ENCODE measurements at regions not wholly inside any gene's neighbourhood (a gene's known extent, or its start where the extent isn't known, plus 50 kb on each side); places are given as distances from the start of the nearest gene placed in this dataset.

DNA sequence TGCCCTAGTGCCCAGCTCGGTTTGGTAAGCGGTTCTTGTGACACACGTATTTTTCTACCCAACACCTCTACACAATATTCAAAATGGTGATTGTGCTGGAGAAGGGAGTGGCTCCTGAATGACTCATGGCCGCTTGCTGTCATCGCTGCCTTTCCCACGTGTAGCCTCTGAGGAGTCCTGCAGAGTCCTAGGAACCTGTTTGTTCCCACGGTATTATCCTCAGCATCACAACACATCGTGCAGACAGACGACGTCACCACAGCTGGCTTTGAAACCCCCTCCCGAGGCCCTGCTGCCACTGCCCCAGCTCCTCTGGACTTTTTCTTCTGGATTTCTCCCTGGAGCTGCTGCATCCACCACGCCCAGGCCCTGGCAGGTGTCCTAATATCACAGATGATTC is 353.5 kb downstream of the SMOC2 start:
- H3K27me3 ChIP-seq = no peaks in the 10 kb centered on the region

DNA sequence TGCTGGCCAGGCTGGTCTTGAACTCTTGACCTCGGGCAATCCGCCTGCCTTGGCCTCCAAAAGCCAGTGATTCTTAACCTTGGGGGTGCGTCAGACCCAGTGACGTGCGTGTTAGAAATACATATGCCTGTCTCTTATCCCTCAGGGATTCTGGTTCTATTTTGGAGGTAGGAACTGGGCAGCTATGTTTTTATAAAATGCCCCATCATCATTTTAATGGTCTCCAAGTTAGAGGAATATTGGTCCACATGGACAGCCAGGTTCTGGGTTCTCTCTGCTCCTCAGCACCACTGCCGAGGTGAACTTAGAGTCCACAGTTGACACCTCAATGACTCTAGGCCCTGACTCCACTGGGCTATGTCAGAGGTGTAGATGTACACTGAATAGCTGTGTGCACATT is 352.7 kb downstream of the SMOC2 start:
- DNase-seq = no peak
- intact Hi-C loops (cut with DNase I) = no loop called here
- no peaks in the 10 kb centered on the region for H3K27me3 ChIP-seq
- no peak overlapping the region for H3K27ac ChIP-seq
- no peaks in the 10 kb centered on the region for H3K36me3 ChIP-seq
- no peaks in the 10 kb centered on the region for H3K9me3 ChIP-seq
- H3K4me3 ChIP-seq = no peak overlapping the region
- no peaks in the 10 kb centered on the region for H3K4me1 ChIP-seq
- TF ChIP-seq, protein P1, sequence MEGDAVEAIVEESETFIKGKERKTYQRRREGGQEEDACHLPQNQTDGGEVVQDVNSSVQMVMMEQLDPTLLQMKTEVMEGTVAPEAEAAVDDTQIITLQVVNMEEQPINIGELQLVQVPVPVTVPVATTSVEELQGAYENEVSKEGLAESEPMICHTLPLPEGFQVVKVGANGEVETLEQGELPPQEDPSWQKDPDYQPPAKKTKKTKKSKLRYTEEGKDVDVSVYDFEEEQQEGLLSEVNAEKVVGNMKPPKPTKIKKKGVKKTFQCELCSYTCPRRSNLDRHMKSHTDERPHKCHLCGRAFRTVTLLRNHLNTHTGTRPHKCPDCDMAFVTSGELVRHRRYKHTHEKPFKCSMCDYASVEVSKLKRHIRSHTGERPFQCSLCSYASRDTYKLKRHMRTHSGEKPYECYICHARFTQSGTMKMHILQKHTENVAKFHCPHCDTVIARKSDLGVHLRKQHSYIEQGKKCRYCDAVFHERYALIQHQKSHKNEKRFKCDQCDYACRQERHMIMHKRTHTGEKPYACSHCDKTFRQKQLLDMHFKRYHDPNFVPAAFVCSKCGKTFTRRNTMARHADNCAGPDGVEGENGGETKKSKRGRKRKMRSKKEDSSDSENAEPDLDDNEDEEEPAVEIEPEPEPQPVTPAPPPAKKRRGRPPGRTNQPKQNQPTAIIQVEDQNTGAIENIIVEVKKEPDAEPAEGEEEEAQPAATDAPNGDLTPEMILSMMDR (IDR thresholded peaks at IDR 0.05) = no peak
- no peak overlapping the region for H3K9ac ChIP-seq (ENCODE audit: low read depth in 2 of 2, low read length in 2 of 2)

More for the DNA sequence above, 353.5 kb downstream of the SMOC2 start:
- no peaks in the 10 kb centered on the region for H3K4me1 ChIP-seq
- no peak overlapping the region for H3K9ac ChIP-seq (ENCODE audit: low read depth in 2 of 2, low read length in 2 of 2)
- H3K36me3 ChIP-seq = no peaks in the 10 kb centered on the region
- no peaks in the 10 kb centered on the region for H3K9me3 ChIP-seq
- no peak overlapping the region for H3K27ac ChIP-seq
- DNase-seq = no peak
- intact Hi-C loops (cut with DNase I) = no loop called here
- H3K4me3 ChIP-seq = no peak overlapping the region
- TF ChIP-seq, protein P1 (IDR thresholded peaks at IDR 0.05) = no peak

DNA sequence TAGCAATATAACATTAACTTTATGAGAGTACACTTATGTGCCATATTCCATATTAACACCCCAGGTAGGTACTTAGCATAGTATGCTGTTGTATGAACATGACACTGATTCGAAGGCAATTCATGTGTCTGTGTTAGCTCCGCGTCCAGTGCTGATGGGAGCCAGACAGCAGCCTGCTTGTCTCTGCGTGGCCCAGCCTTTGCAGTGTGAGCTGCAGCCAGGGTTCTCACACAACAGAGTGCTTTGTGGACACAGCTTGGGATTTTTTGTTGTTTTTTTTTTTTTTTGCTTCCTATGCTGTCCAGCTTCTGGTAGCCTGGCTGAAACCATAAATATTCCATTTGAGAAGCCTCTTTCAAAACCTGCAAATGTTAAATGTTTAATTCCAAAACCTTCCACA is 350.9 kb downstream of the SMOC2 start:
- no peaks in the 10 kb centered on the region for H3K4me1 ChIP-seq
- TF ChIP-seq, protein P1 (IDR thresholded peaks at IDR 0.05) = no peak
- no peaks in the 10 kb centered on the region for H3K9me3 ChIP-seq
- no peak for DNase-seq
- no peaks in the 10 kb centered on the region for H3K36me3 ChIP-seq
- intact Hi-C loops (cut with DNase I) = no loop called here
- no peak overlapping the region for H3K9ac ChIP-seq (ENCODE audit: low read depth in 2 of 2, low read length in 2 of 2)
- H3K27me3 ChIP-seq = no peaks in the 10 kb centered on the region
- H3K27ac ChIP-seq = no peak overlapping the region
- H3K4me3 ChIP-seq = no peak overlapping the region

DNA sequence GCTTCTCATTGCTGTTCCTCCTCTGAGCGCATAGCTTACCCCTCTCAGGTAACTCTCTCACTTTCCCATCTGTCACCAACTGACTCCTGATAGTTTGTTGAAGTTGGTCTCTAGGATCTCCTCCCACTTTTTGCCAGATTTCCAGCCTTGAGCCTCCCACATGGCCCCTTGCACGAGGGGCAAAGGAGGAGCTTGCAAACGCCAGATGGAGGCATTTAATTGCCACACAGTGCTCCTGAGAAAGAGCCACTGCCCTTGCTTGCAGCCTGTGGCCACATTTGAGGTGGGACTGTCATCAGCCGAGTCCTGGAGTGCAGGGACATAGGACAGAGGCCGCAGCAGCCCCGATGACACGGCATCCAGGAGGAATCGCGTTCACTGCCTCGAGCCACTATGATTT is 348.7 kb downstream of the SMOC2 start:
- intact Hi-C loops (cut with DNase I) = no loop called here
- no peak for DNase-seq
- H3K4me1 ChIP-seq = no peaks in the 10 kb centered on the region
- TF ChIP-seq, protein P1 (IDR thresholded peaks at IDR 0.05) = no peak
- H3K27me3 ChIP-seq = no peaks in the 10 kb centered on the region
- no peaks in the 10 kb centered on the region for H3K36me3 ChIP-seq
- no peaks in the 10 kb centered on the region for H3K9me3 ChIP-seq
- H3K27ac ChIP-seq = no peak overlapping the region
- no peak overlapping the region for H3K9ac ChIP-seq (ENCODE audit: low read depth in 2 of 2, low read length in 2 of 2)
- no peak overlapping the region for H3K4me3 ChIP-seq

DNA sequence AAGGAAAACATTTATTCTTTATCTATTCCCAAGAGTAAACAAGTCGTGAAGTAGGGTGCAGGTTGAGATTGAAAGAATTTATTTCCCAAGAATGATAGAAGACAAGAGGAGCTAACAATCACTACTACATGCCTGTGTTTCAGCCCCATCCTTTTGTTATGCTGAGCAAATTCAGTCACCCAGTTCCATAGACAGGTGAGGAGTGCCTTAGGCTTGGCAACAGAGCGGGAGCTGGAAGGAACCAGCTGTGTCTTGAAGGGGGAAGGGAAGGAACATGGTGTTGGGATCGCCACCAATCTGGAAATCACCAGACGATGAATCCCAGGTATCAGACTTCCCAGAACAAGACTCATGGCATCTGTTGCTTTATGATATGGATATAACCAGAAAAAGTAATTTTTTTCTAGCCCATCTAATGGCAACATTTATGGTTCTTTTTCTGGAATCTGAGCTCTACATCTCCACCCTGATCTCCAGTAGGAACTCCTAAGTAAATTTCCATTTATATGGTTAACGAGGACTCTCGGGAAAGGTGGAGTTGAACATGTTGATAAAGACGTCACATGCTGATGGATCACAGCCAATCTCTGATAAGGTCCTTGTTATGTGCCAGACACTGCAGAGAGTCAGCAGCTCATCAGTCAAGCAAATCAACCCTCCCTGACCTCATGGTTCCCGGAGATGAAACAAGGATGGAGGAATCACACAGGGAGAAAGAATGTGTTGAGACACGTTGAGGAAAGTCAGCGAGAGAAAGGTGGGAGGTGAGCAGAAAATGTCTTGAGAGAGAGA is 344.9 kb downstream of the SMOC2 start:
- H3K36me3 ChIP-seq = no peaks in the 10 kb centered on the region
- TF ChIP-seq, protein P1 (IDR thresholded peaks at IDR 0.05) = no peak
- intact Hi-C loops (cut with DNase I) = no loop called here
- no peak for DNase-seq
- no peaks in the 10 kb centered on the region for H3K27me3 ChIP-seq
- H3K4me3 ChIP-seq = no peak overlapping the region
- no peak overlapping the region for H3K27ac ChIP-seq
- H3K4me1 ChIP-seq = no peaks in the 10 kb centered on the region
- no peak overlapping the region for H3K9ac ChIP-seq (ENCODE audit: low read depth in 2 of 2, low read length in 2 of 2)
- no peaks in the 10 kb centered on the region for H3K9me3 ChIP-seq
